ENCODE measurements at regions not wholly inside any gene's neighbourhood (a gene's known extent, or its start where the extent isn't known, plus 50 kb on each side); places are given as distances from the start of the nearest gene placed in this dataset.
"Not testable (repeated sequence)": the region's sequence is repeated elsewhere in the genome, so short reads cannot be mapped to it uniquely, and the experiment has no call there.

DNA sequence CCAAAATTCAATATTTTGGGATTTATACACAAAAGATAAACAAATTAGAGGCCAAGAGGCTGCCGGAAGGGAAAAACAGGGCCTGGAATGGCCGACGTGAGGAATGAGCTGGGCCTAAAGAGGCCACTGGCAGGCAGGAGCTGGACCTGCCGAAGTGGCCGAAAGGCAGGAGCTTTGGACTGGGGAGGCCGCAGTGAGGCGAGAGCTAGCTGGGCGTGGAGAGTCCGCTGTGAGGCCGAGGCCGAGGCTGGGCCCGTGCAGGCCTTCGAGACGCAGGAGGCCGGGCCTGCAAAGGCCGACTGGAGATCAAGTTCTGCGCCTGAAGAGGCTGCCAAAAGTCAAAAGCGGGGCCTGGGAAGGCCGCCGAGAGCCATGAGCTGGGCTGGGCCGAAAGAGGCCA, 316.5 kb downstream of the OR4F29 start:
- not testable (repeated sequence) for H3K4me3 ChIP-seq (replicated peaks in 1 of 2; ENCODE audit: low read depth in 2 of 2, low read length in 2 of 2); DNase-seq (ENCODE audit: low read depth in 2 of 2)

DNA sequence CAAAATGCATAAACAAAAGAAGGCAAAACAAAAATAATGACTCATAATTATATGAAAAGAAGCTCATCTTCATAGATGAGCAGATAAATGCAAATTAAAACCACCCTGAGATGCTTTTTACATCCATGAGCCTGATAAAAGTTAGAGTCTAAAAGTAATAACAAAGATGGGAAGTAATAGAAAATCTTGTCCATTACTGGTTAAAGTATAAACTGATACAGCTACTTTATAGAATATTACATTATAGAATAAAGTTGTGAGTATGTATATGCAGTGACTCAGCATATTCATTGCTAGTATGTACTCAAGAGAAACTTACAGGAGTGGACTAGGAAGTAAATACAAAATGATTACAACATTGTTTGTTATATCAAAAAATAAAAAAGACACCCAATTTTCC, 333.0 kb downstream of the OR4F29 start:
- H3K4me3 ChIP-seq (replicated peaks in 1 of 2; ENCODE audit: low read depth in 2 of 2, low read length in 2 of 2); DNase-seq (ENCODE audit: low read depth in 2 of 2): not testable (repeated sequence)

DNA sequence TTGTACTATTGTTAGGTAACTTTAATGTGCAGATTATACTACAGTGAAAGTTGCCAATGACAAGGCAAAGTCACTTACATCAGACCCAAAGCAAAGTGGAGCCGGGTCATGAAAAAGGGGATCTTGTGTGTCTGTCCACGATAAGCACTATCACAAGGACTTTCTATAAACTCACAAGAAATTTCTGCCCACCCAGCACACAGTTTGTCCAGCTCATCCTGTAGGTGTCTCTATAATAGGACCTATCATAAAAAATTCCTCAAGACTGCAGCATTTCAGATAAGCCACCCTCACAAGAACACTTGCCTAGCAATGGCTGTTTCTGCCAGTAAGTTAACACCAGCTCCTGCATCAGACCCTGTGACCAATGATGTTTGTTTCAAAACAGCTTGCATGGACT, 335.9 kb downstream of the OR4F29 start:
- DNase-seq (ENCODE audit: low read depth in 2 of 2); H3K4me3 ChIP-seq (replicated peaks in 1 of 2; ENCODE audit: low read depth in 2 of 2, low read length in 2 of 2): not testable (repeated sequence)

DNA sequence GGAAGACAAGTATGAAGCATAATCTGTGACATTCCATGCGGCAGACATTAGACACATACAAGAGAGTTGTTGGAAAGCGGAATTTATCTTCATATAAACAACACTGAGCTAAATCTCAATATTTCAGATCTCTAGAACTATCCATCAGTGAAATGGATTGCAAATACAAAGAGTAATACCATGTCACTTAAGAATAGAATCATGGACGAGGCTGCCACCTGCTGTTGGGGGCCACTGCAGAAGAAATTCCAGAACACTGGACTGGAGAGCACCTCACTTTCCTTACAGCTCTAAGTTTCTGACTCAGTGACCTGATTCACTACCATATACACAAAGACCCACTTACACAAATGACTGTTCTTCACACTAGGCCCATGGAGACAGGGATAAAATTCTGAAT, 346.7 kb downstream of the OR4F29 start:
- H3K4me3 ChIP-seq (replicated peaks in 1 of 2; ENCODE audit: low read depth in 2 of 2, low read length in 2 of 2); DNase-seq (ENCODE audit: low read depth in 2 of 2): not testable (repeated sequence)

DNA sequence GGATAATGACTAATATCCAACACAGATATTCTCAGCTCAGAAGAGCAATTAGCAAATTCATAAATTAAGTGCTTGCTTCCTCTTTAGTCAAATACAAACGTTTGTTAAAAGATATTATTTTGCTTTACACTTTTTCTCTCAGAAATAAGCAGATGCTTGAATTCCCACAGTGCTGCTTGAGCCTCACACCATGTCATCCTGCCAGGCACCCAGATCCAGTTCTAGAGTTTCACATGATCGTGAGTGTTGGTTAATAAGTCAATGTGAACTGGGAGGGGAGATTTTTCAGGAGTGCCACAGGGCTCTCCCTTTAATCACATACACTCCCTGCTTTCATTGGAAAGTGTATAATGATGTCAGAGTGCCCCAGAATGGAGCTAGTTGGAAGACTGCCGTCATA, 352.0 kb downstream of the OR4F29 start:
- not testable (repeated sequence) for H3K4me3 ChIP-seq (replicated peaks in 1 of 2; ENCODE audit: low read depth in 2 of 2, low read length in 2 of 2); DNase-seq (ENCODE audit: low read depth in 2 of 2)

DNA sequence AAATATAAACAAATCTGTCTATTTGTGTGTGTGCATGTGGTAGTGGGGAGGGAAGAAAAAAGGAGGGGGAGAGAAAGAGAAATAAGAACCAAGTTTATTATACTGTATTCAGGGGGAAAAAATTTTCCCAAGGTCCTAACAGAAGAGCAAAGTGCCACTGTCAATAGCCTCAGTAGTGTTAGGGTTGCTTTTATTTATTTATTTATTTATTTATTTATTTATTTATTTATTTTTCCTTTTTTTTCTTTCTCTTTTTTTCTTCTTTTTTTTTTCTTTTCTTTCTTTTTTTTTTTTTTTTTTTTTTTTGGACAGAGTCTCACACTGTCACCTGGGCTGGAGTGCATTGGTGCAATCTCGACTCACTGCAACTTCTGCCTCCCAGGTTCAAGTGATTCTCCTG, 352.7 kb downstream of the OR4F29 start:
- H3K4me3 ChIP-seq (replicated peaks in 1 of 2; ENCODE audit: low read depth in 2 of 2, low read length in 2 of 2); DNase-seq (ENCODE audit: low read depth in 2 of 2): not testable (repeated sequence)

DNA sequence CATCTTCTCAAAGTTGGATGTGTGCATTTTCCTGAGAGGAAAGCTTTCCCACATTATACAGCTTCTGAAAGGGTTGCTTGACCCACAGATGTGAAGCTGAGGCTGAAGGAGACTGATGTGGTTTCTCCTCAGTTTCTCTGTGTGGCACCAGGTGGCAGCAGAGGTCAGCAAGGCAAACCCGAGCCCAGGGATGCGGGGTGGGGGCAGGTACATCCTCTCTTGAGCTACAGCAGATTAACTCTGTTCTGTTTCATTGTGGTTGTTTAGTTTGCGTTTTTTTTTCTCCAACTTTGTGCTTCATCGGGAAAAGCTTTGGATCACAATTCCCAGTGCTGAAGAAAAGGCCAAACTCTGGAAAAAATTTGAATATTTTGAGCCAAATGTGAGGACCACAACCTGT, 360.2 kb downstream of the OR4F29 start:
- H3K4me3 ChIP-seq (replicated peaks in 1 of 2; ENCODE audit: low read depth in 2 of 2, low read length in 2 of 2); DNase-seq (ENCODE audit: low read depth in 2 of 2): not testable (repeated sequence)

DNA sequence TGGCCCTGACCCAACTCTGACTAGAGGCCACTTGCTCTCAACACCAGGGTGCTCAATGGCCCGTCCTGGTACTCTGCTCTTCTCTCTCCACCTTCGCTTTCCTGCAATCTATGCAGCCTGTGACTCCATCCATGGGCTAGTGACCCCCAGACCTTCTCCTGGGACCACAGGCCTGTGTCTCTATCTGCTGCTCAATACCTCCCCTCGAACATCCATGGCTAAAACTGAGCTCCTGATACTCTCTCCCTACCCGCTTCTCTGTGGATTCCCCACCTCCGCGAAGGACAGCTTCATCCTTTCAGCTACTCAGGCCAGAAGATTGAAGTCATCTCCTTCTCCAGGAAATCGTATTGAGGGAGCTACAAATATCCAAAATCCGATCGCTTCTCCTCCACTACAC, 363.4 kb downstream of the OR4F29 start:
- H3K4me3 ChIP-seq (replicated peaks in 1 of 2; ENCODE audit: low read depth in 2 of 2, low read length in 2 of 2); DNase-seq (ENCODE audit: low read depth in 2 of 2): not testable (repeated sequence)

DNA sequence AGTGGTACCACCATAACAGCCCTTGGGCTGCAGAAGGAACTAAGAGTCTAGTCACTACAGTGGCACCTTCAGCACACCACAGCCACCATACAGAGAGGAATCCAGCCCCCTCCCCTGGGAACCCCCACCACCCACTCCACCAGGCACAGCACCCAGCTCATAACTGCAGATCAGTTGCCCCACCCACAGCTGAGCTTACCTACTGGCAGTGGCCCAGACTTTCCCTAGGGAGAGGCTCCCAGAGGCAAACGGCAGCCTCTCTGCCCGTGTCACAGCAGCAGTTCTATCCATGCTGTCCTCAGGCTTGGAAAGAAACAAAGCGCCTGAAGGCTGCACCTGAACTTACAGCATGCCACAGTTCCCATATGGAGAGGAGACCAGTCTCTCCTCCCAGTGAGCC, 372.3 kb downstream of the OR4F29 start:
- not testable (repeated sequence) for H3K4me3 ChIP-seq (replicated peaks in 1 of 2; ENCODE audit: low read depth in 2 of 2, low read length in 2 of 2); DNase-seq (ENCODE audit: low read depth in 2 of 2)

DNA sequence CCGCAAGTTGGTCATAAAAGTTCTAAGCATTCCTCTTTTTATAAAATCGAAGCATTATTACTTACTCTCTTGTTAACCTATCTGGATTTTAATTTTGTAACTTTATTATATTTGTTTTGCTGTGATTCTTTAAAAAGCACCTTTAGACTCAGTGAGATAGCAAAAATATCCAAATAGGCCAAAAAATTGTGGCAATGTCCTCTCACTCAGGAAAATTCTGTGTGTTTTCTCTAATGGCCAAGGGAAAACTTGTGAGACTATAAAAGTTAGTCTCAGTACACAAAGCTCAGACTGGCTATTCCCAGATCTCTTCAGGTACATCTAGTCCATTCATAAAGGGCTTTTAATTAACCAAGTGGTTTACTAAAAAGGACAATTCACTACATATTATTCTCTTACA, 386.4 kb downstream of the OR4F29 start, which contains the start of gene OR4F5:
Gene OR4F5 (plus strand): TSS at position 301 of the 400 bp plus-strand sequence.
- H3K4me3 ChIP-seq (replicated peaks in 1 of 2; ENCODE audit: low read depth in 2 of 2, low read length in 2 of 2) = not testable (repeated sequence)

DNA sequence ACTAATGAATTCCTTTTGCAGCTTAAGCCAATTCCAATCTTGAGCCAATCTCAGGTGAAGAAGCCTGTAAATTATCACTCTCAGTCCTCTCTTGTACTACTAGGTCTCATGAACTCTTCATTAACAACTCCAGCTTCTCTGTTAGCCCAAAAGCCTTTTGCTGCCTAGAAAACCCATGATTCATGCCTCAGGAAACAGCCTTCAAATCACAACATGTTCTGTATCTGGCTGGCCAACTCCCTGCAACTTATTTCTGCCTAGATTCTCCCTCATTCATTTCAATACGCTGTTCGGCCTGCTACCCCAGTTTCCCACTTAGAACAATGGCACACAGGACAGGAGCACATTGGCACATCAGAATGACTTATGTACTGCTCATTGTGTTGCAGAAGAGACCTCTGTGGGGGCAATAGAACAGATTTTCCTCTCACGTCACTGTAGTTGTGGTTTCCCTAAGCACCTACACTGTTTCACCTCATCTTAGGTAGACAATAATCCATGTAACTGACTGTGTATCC, 395.4 kb downstream of the OR4F29 start:
- DNase-seq (ENCODE audit: low read depth in 2 of 2) = not testable (repeated sequence)

More for the DNA sequence above, 386.4 kb downstream of the OR4F29 start, which contains the start of gene OR4F5:
- not testable (repeated sequence) for DNase-seq (ENCODE audit: low read depth in 2 of 2)

DNA sequence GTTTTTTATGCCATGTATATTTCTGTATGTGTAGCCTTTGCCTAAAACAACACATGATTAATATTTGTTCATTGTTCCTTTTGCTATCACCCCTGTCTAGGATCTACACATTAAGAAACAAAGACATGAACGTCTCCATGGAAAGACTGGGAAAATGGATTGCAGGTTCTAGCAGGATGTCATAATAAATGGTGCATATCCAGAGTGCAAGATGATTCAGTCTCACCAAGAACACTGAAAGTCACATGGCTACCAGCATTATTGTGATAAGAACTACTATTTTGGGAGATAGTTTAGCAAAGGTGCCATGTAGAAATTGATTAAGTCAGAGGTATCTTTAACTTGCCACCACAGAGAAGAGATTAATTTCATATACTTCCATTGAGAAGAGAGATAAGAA, 398.3 kb downstream of the OR4F29 start:
- not testable (repeated sequence) for DNase-seq (ENCODE audit: low read depth in 2 of 2); H3K4me3 ChIP-seq (replicated peaks in 1 of 2; ENCODE audit: low read depth in 2 of 2, low read length in 2 of 2)

More for the DNA sequence above, 395.4 kb downstream of the OR4F29 start:
- not testable (repeated sequence) for H3K4me3 ChIP-seq (replicated peaks in 1 of 2; ENCODE audit: low read depth in 2 of 2, low read length in 2 of 2)

DNA sequence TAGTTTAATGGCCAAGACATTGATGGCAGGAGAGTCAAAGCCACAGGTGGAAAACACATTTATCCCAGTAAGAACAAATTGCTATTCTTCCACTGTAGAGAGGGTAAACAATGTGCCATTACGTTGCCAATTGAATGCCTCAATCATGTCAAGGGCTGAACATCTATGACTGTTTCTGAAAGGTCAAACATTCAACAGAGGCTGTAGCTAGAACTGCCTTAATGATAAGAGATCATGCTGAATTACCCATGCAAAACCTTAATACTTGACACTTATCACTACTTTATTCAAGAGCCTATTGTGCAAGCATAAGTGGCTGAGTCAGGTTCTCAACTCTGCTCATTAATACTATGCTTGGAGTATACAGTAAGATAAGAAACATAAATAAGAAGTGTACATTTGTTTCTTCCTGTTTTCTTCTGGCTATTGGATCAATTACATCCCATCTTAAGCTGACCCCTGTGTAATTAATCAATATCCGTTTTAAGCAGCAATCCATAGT, 409.5 kb downstream of the OR4F29 start:
- DNase-seq (ENCODE audit: low read depth in 2 of 2); H3K4me3 ChIP-seq (replicated peaks in 1 of 2; ENCODE audit: low read depth in 2 of 2, low read length in 2 of 2): not testable (repeated sequence)

DNA sequence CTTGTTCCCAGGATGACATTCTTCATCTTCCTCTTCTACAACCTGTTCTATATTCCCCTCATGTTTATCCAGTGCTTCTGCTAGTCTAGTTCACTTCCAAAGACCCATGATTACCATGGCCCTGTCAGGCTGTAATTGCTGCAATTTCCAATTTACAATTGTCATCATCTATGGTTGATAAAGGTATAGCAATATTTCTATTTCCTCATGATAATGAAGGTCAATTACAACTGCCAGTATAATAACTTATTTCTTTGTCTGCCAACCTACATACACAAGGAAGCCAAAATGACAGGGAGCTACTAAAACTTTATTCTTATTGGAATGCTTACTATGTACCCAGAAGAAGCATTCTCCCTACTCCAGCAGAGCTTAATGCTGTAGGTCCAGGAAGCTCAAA, 410.3 kb downstream of the OR4F29 start:
- DNase-seq (ENCODE audit: low read depth in 2 of 2); H3K4me3 ChIP-seq (replicated peaks in 1 of 2; ENCODE audit: low read depth in 2 of 2, low read length in 2 of 2): not testable (repeated sequence)

DNA sequence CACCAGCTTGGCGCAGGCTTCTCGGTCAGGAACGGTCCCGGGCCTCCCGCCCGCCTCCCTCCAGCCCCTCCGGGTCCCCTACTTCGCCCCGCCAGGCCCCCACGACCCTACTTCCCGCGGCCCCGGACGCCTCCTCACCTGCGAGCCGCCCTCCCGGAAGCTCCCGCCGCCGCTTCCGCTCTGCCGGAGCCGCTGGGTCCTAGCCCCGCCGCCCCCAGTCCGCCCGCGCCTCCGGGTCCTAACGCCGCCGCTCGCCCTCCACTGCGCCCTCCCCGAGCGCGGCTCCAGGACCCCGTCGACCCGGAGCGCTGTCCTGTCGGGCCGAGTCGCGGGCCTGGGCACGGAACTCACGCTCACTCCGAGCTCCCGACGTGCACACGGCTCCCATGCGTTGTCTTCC, 422.3 kb downstream of the OR4F29 start:
- not testable (repeated sequence) for DNase-seq (ENCODE audit: low read depth in 2 of 2)

DNA sequence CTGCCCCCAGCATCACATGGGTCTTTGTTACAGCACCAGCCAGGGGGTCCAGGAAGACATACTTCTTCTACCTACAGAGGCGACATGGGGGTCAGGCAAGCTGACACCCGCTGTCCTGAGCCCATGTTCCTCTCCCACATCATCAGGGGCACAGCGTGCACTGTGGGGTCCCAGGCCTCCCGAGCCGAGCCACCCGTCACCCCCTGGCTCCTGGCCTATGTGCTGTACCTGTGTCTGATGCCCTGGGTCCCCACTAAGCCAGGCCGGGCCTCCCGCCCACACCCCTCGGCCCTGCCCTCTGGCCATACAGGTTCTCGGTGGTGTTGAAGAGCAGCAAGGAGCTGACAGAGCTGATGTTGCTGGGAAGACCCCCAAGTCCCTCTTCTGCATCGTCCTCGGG, 434.2 kb downstream of the OR4F29 start:
- not testable (repeated sequence) for DNase-seq (ENCODE audit: low read depth in 2 of 2); H3K4me3 ChIP-seq (replicated peaks in 1 of 2; ENCODE audit: low read depth in 2 of 2, low read length in 2 of 2)

More for the DNA sequence above, 422.3 kb downstream of the OR4F29 start:
- H3K4me3 ChIP-seq (replicated peaks in 1 of 2; ENCODE audit: low read depth in 2 of 2, low read length in 2 of 2) = not testable (repeated sequence)

DNA sequence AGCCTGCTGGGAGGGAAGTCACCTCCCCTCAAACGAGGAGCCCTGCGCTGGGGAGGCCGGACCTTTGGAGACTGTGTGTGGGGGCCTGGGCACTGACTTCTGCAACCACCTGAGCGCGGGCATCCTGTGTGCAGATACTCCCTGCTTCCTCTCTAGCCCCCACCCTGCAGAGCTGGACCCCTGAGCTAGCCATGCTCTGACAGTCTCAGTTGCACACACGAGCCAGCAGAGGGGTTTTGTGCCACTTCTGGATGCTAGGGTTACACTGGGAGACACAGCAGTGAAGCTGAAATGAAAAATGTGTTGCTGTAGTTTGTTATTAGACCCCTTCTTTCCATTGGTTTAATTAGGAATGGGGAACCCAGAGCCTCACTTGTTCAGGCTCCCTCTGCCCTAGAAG, 435.5 kb downstream of the OR4F29 start:
- H3K4me3 ChIP-seq (replicated peaks in 1 of 2; ENCODE audit: low read depth in 2 of 2, low read length in 2 of 2); DNase-seq (ENCODE audit: low read depth in 2 of 2): not testable (repeated sequence)

DNA sequence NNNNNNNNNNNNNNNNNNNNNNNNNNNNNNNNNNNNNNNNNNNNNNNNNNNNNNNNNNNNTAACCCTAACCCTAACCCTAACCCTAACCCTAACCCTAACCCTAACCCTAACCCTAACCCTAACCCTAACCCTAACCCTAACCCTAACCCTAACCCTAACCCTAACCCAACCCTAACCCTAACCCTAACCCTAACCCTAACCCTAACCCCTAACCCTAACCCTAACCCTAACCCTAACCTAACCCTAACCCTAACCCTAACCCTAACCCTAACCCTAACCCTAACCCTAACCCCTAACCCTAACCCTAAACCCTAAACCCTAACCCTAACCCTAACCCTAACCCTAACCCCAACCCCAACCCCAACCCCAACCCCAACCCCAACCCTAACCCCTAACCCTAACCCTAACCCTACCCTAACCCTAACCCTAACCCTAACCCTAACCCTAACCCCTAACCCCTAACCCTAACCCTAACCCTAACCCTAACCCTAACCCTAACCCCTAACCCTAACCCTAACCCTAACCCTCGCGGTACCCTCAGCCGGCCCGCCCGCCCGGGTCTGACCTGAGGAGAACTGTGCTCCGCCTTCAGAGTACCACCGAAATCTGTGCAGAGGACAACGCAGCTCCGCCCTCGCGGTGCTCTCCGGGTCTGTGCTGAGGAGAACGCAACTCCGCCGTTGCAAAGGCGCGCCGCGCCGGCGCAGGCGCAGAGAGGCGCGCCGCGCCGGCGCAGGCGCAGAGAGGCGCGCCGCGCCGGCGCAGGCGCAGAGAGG, 441.3 kb downstream of the OR4F29 start:
- not testable (repeated sequence) for H3K4me3 ChIP-seq (replicated peaks in 1 of 2; ENCODE audit: low read depth in 2 of 2, low read length in 2 of 2); DNase-seq (ENCODE audit: low read depth in 2 of 2)
